Testis (tissue), 2 donors: ENCODE measurements at regions not wholly inside any gene's neighbourhood (a gene's known extent, or its start where the extent isn't known, plus 50 kb on each side); places are given as distances from the start of the nearest gene placed in this dataset.
"Not testable (repeated sequence)": the region's sequence is repeated elsewhere in the genome, so short reads cannot be mapped to it uniquely, and the experiment has no call there.

ENCODE experiments used
- DNase-seq: peaks from one replicate; pipeline ENCODE4 v3.0.0-alpha.2; 2019
- H3K27ac ChIP-seq, 2 donors: fragments of 200-600 bp; sonication (generic); one replicate each; pipeline ENCODE4 v1.5.1; 2019
- H3K27me3 ChIP-seq: fragments of 200-600 bp; sonication (generic); one replicate; pipeline ENCODE4 v1.5.1; 2019
- H3K36me3 ChIP-seq: fragments of 200-600 bp; sonication (generic); one replicate; pipeline ENCODE4 v1.5.1; 2017; ENCODE audit warnings: low read depth; ENCODE audit errors: missing control alignments
- H3K4me1 ChIP-seq: fragments of 200-600 bp; sonication (generic); one replicate; pipeline ENCODE4 v1.5.1; 2019
- H3K4me3 ChIP-seq, 2 donors: fragments of 200-600 bp; sonication (generic); one replicate each; pipeline ENCODE4 v1.5.1; 2017 to 2019
- H3K9me3 ChIP-seq: fragments of 200-600 bp; sonication (generic); one replicate; pipeline ENCODE4 v1.5.1; 2017
- CTCF ChIP-seq, 3 experiments: fragments of 450-650 bp in 2 of 3; fragments of 200-600 bp in 1 of 3; sonication (generic) in 1 of 3; IDR thresholded peaks; one replicate each; pipeline ENCODE4 v1.5.1; 2016 to 2019; ENCODE audit warnings: antibody characterized with exemption in 3 of 3, mild to moderate bottlenecking in 2 of 3, moderate library complexity in 1 of 3
- POLR2A ChIP-seq: fragments of 450-650 bp; IDR thresholded peaks from one replicate; pipeline ENCODE4 v1.6.1; 2017; ENCODE audit warnings: antibody characterized with exemption, mild to moderate bottlenecking, moderate library complexity
- WGBS, 2 donors: methylation state at CpG; one replicate each; pipeline ENCODE4 v1.1.5; 2018; 5-methylcytosine and 5-hydroxymethylcytosine counted together
- intact Hi-C: fragments of 100-400 bp; cut with DNase I; formaldehyde crosslinking; loops from one replicate; pipeline ENCODE4 v1.15.1; 2023; ENCODE audit warnings: low total_unique reads

DNA sequence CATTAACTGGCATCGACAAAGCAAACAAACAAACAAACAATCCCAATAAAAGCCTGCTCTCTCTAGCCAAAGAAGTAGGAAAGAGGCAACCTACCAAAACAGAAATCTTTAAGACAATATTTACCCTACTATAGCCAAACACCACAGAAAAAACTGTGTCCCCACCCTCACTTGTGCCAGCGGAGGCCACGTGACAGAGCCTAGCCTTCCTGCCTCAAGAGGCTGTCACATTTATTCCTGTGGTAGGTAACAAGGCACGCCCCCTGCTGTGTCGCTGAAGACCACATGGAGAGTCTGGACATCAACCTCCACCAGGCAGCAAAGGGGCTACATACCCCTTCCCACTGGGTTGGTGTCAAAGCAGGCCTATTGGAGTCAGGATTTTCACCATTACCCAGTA lies 148.1 kb downstream of the LMNTD1 start:
- DNase-seq = no peak
- no peaks in the 10 kb centered on the region for H3K36me3 ChIP-seq
- no peak overlapping the region for H3K27ac ChIP-seq
- intact Hi-C loops = no loop called here
- H3K4me3 ChIP-seq = no peak overlapping the region
- no peaks in the 10 kb centered on the region for H3K27me3 ChIP-seq
- TF ChIP-seq CTCF (IDR thresholded peaks at IDR 0.05) (no peak), POLR2A (no peak)
- H3K9me3 ChIP-seq = no peaks in the 10 kb centered on the region
- WGBS, 2 donors = 88 to 94% methylated on average over 5 of the region's 5 CpGs
- H3K4me1 ChIP-seq = no peaks in the 10 kb centered on the region

DNA sequence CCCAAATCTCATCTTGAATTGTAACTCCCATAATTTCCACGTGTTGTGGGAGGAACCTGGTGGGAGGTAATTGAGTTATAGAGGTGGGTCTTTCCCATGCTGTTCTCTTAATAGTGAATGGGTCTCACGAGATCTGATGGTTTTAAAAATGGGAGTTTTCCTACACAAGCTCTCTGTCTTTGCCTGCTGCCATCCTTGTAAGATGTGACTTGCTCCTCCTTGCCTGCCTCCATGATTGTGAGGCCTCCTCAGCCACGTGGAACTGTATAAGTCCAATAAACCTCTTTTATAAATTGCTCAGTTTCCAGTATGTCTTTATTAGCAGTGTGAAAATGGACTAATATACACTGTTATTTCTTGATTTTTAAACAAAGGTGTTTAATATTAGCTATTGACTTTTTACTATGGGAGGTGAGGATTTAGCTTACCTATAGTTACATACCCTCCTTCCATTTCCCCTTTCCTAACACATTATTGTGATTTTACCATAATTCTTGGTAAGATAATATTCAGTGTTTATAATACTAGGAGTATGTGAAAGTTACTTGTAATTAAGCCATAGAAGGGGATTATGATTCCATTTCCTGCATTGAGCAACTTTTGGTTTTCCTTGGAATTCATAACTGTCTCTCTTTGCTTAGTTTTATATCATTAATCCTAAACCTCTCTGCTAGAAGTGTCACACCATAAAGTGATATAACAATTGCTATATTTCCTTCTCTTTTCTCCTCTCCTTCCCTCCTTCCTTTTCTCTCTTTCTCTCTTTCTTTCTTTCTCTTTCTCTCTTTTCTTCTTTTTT lies 151.0 kb upstream of the KRAS start:
- no peaks in the 10 kb centered on the region for H3K27me3 ChIP-seq
- no peaks in the 10 kb centered on the region for H3K9me3 ChIP-seq
- intact Hi-C loops = no loop called here
- no peak overlapping the region for H3K27ac ChIP-seq
- no peaks in the 10 kb centered on the region for H3K4me1 ChIP-seq
- H3K36me3 ChIP-seq = no peaks in the 10 kb centered on the region
- WGBS, 2 donors = 73 to 77% methylated on average over 3 of the region's 3 CpGs
- TF ChIP-seq CTCF (IDR thresholded peaks at IDR 0.05) (no peak), POLR2A (no peak)
- DNase-seq = no peak
- no peak overlapping the region for H3K4me3 ChIP-seq

DNA sequence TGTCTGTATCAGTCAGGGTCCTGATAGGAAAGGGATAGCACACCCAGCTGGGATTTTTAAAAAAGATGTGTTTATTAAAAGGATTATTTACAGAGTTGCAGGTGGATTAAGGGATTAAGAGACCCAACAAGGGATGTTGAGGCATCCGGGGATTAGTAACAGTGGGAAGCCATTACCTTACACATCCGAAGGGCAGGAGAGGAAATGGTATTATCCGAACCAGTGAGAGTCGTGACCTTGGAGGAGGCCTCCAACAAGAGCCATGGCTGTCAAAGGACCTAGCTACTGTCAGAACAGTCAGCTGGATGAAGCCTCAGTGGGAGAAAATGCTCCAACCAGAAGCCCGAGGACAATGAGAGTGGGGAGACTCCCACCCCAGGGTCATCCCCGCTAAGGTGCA lies 146.3 kb upstream of the KRAS start:
- no peaks in the 10 kb centered on the region for H3K36me3 ChIP-seq
- WGBS, 2 donors = 83 to 87% methylated on average over 6 of the region's 6 CpGs

DNA sequence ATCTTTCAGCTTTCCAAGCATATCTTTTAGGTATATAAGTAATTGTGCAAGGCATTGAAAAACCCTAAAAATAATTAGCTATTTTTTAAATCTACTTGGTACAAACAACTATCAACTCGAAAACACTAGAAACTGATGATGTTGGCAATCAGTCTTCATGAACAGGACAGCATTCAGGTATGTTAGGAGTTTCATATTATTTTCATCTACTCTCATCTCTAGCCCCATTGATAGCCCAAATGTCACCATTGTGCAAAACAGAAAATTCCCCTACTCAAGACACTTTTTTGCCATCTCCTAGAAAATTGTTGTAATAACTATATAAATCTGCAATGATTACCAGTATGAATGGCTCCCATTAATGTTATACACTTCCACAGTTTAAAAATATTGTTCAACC lies 144.5 kb upstream of the KRAS start:
- H3K4me1 ChIP-seq = no peaks in the 10 kb centered on the region
- no peaks in the 10 kb centered on the region for H3K9me3 ChIP-seq
- DNase-seq = no peak
- H3K27me3 ChIP-seq = no peaks in the 10 kb centered on the region
- no peak overlapping the region for H3K27ac ChIP-seq
- no peaks in the 10 kb centered on the region for H3K36me3 ChIP-seq
- intact Hi-C loops = no loop called here
- H3K4me3 ChIP-seq = no peak overlapping the region
- WGBS, 2 donors = 44 to 52% methylated on average over 1 of the region's 1 CpG
- TF ChIP-seq CTCF (IDR thresholded peaks at IDR 0.05) = no peak
- no peak for TF ChIP-seq POLR2A

More for the DNA sequence above, 146.3 kb upstream of the KRAS start:
- intact Hi-C loops = no loop called here
- no peaks in the 10 kb centered on the region for H3K9me3 ChIP-seq
- no peaks in the 10 kb centered on the region for H3K4me1 ChIP-seq
- no peak overlapping the region for H3K27ac ChIP-seq
- H3K27me3 ChIP-seq = no peaks in the 10 kb centered on the region
- no peak overlapping the region for H3K4me3 ChIP-seq
- TF ChIP-seq POLR2A = no peak
- TF ChIP-seq CTCF (IDR thresholded peaks at IDR 0.05) = no peak
- DNase-seq = no peak

DNA sequence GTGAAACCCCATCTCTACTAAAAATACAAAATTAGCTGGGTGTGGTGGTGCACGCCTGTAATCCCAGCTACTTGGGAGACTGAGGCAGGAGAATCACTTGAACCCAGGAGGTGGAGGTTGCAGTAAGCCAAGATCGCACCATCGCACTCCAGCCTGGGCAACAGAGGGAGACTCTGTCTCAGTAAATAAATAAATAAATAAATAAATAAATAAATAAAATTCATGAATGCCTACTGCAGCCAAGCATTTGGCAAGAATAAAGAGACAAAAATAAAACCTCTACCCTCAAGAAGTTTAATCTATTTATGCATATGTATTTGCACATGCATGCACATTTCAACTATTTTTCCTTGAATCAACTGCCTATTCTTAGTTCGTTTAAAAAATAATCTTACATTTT lies 144.0 kb upstream of the KRAS start:
- intact Hi-C loops, H3K27me3 ChIP-seq, DNase-seq, H3K4me1 ChIP-seq, H3K36me3 ChIP-seq, H3K4me3 ChIP-seq, H3K27ac ChIP-seq, H3K9me3 ChIP-seq: not testable (repeated sequence)
- 69 to 82% methylated on average over 4 of the region's 4 CpGs for WGBS, 2 donors
